ENCODE measurements at regions not wholly inside any gene's neighbourhood (a gene's known extent, or its start where the extent isn't known, plus 50 kb on each side); places are given as distances from the start of the nearest gene placed in this dataset.
"Not testable (repeated sequence)": the region's sequence is repeated elsewhere in the genome, so short reads cannot be mapped to it uniquely, and the experiment has no call there.

GRCh38 chr1:143748906-143749305 lies 222.9 kb downstream of the FAM72C start:
- TF ChIP-seq CTCF (IDR thresholded peaks at IDR 0.05) = no peak
- no peaks in the 10 kb centered on the region for H3K4me1 Mint-ChIP-seq (ENCODE audit: unreplicated experiment)
- H3K27ac Mint-ChIP-seq (ENCODE audit: unreplicated experiment) = no peak overlapping the region
- peaks cover 35% of the 10 kb centered on the region for H3K9me3 Mint-ChIP-seq (ENCODE audit: unreplicated experiment)
- DNase-seq (ENCODE audit: extremely low spot score, unreplicated experiment) = no peak
- no peak overlapping the region for H3K4me3 Mint-ChIP-seq (ENCODE audit: unreplicated experiment)
- H3K36me3 Mint-ChIP-seq (ENCODE audit: unreplicated experiment) = no peaks in the 10 kb centered on the region
- H3K27me3 Mint-ChIP-seq (ENCODE audit: unreplicated experiment) = no peaks in the 10 kb centered on the region

GRCh38 chr1:143736562-143736961 lies 235.2 kb downstream of the FAM72C start:
- no peak overlapping the region for H3K27ac Mint-ChIP-seq (ENCODE audit: unreplicated experiment)
- no peak for TF ChIP-seq CTCF (IDR thresholded peaks at IDR 0.05)
- no peak overlapping the region for H3K4me3 Mint-ChIP-seq (ENCODE audit: unreplicated experiment)

GRCh38 chr1:143735764-143736461 lies 235.9 kb downstream of the FAM72C start:
- Mint-ChIP-seq H3K27me3 (ENCODE audit: unreplicated experiment) (no peaks in the 10 kb centered on the region), H3K4me1 (ENCODE audit: unreplicated experiment) (no peaks in the 10 kb centered on the region), H3K4me3 (ENCODE audit: unreplicated experiment) (no peak overlapping the region), H3K27ac (ENCODE audit: unreplicated experiment) (no peak overlapping the region), H3K9me3 (ENCODE audit: unreplicated experiment) (peaks cover 37% of the 10 kb centered on the region), H3K36me3 (ENCODE audit: unreplicated experiment) (no peaks in the 10 kb centered on the region)
- TF ChIP-seq CTCF (IDR thresholded peaks at IDR 0.05) = no peak
- DNase-seq (ENCODE audit: extremely low spot score, unreplicated experiment) = no peak

More at GRCh38 chr1:143736562-143736961, 235.2 kb downstream of the FAM72C start:
- Mint-ChIP-seq H3K36me3 (ENCODE audit: unreplicated experiment) (no peaks in the 10 kb centered on the region), H3K4me1 (ENCODE audit: unreplicated experiment) (no peaks in the 10 kb centered on the region), H3K27me3 (ENCODE audit: unreplicated experiment) (no peaks in the 10 kb centered on the region), H3K9me3 (ENCODE audit: unreplicated experiment) (peaks cover 31% of the 10 kb centered on the region)
- DNase-seq (ENCODE audit: extremely low spot score, unreplicated experiment) = no peak

- not testable (repeated sequence) for H3K27me3 Mint-ChIP-seq (ENCODE audit: unreplicated experiment); H3K27ac Mint-ChIP-seq (ENCODE audit: unreplicated experiment)
These were observed 237.5 kb downstream of the FAM72C start for GRCh38 chr1:143734261-143734660.

GRCh38 chr1:143730890-143731289 lies 240.9 kb downstream of the FAM72C start:
- not testable (repeated sequence) for H3K4me3 Mint-ChIP-seq (ENCODE audit: unreplicated experiment); H3K36me3 Mint-ChIP-seq (ENCODE audit: unreplicated experiment); H3K27ac Mint-ChIP-seq (ENCODE audit: unreplicated experiment); H3K27me3 Mint-ChIP-seq (ENCODE audit: unreplicated experiment); DNase-seq (ENCODE audit: extremely low spot score, unreplicated experiment); H3K4me1 Mint-ChIP-seq (ENCODE audit: unreplicated experiment)
- peaks cover 47% of the 10 kb centered on the region for H3K9me3 Mint-ChIP-seq (ENCODE audit: unreplicated experiment)

More at GRCh38 chr1:143734261-143734660, 237.5 kb downstream of the FAM72C start:
- H3K36me3 Mint-ChIP-seq (ENCODE audit: unreplicated experiment); H3K4me1 Mint-ChIP-seq (ENCODE audit: unreplicated experiment); DNase-seq (ENCODE audit: extremely low spot score, unreplicated experiment); H3K4me3 Mint-ChIP-seq (ENCODE audit: unreplicated experiment): not testable (repeated sequence)
- peaks cover 41% of the 10 kb centered on the region for H3K9me3 Mint-ChIP-seq (ENCODE audit: unreplicated experiment)

- not testable (repeated sequence) for H3K4me3 Mint-ChIP-seq (ENCODE audit: unreplicated experiment); H3K27me3 Mint-ChIP-seq (ENCODE audit: unreplicated experiment); DNase-seq (ENCODE audit: extremely low spot score, unreplicated experiment); H3K36me3 Mint-ChIP-seq (ENCODE audit: unreplicated experiment); H3K4me1 Mint-ChIP-seq (ENCODE audit: unreplicated experiment)
- peaks cover 41% of the 10 kb centered on the region for H3K9me3 Mint-ChIP-seq (ENCODE audit: unreplicated experiment)
- H3K27ac Mint-ChIP-seq (ENCODE audit: unreplicated experiment) = peak overlapping the region; percentile 54
These were observed 242.2 kb downstream of the FAM72C start for GRCh38 chr1:143729449-143730111.

GRCh38 chr1:143728802-143729448 lies 242.9 kb downstream of the FAM72C start:
- H3K4me3 Mint-ChIP-seq (ENCODE audit: unreplicated experiment) = not testable (repeated sequence)

More at GRCh38 chr1:143728802-143729448, 242.9 kb downstream of the FAM72C start:
- not testable (repeated sequence) for H3K4me1 Mint-ChIP-seq (ENCODE audit: unreplicated experiment); H3K27me3 Mint-ChIP-seq (ENCODE audit: unreplicated experiment); DNase-seq (ENCODE audit: extremely low spot score, unreplicated experiment); H3K36me3 Mint-ChIP-seq (ENCODE audit: unreplicated experiment)
- H3K9me3 Mint-ChIP-seq (ENCODE audit: unreplicated experiment) = peaks cover 36% of the 10 kb centered on the region
- peak overlapping the region; percentile 54 for H3K27ac Mint-ChIP-seq (ENCODE audit: unreplicated experiment)
